Tibial nerve (tissue), 4 donors: ENCODE measurements at regions not wholly inside any gene's neighbourhood (a gene's known extent, or its start where the extent isn't known, plus 50 kb on each side); places are given as distances from the start of the nearest gene placed in this dataset.
A peak's percentile ranks its signal among the peaks of the same experiment; 100 is the strongest.

ENCODE experiments used
- DNase-seq, 2 donors: peaks; one replicate each; pipeline ENCODE4 v3.0.0-alpha.2; 2019; ENCODE audit warnings: low spot score in 2 of 2
- H3K27ac ChIP-seq, 4 donors: fragments of 200-600 bp; sonication (generic) in 3 of 4; one replicate each; pipeline ENCODE4 v1.5.1; 2017 to 2019; ENCODE audit warnings: mild to moderate bottlenecking in 1 of 4
- H3K27me3 ChIP-seq, 2 donors: fragments of 200-600 bp; sonication (generic) in 1 of 2; one replicate each; pipeline versions ENCODE4 v1.5.1 to v1.6.0; 2017 to 2019
- H3K36me3 ChIP-seq, 3 donors: fragments of 200-600 bp; sonication (generic); one replicate each; pipeline ENCODE4 v1.5.1; 2018 to 2019
- H3K4me1 ChIP-seq, 4 donors: fragments of 200-600 bp; sonication (generic) in 3 of 4; one replicate each; pipeline ENCODE4 v1.5.1; 2017 to 2019
- H3K4me3 ChIP-seq, 4 donors: fragments of 200-600 bp; sonication (generic) in 3 of 4; one replicate each; pipeline ENCODE4 v1.5.1; 2017 to 2019; ENCODE audit warnings: mild to moderate bottlenecking in 1 of 4, moderate library complexity in 1 of 4
- H3K9me3 ChIP-seq, 4 donors: fragments of 200-600 bp; sonication (generic) in 3 of 4; one replicate each; pipeline ENCODE4 v1.5.1; 2017 to 2019
- CTCF ChIP-seq, 5 experiments: fragments of 200-600 bp in 3 of 5; fragments of 450-650 bp in 2 of 5; sonication (generic) in 3 of 5; IDR thresholded peaks; one replicate each; pipeline ENCODE4 v1.5.1; 2016 to 2019; ENCODE audit warnings: antibody characterized with exemption in 5 of 5, mild to moderate bottlenecking in 3 of 5, moderate library complexity in 2 of 5
- EP300 ChIP-seq, 2 donors: sonication (generic); formaldehyde crosslinking; IDR thresholded peaks; one replicate each; pipeline ENCODE4 v1.6.1; 2017; ENCODE audit warnings: antibody characterized with exemption in 2 of 2, mild to moderate bottlenecking in 1 of 2
- POLR2A ChIP-seq, 2 donors: fragments of 450-650 bp; IDR thresholded peaks; one replicate each; pipeline ENCODE4 v1.6.1; 2017; ENCODE audit warnings: antibody characterized with exemption in 2 of 2, mild to moderate bottlenecking in 2 of 2, moderate library complexity in 2 of 2
- WGBS, 2 donors: methylation state at CpG; one replicate each; pipeline ENCODE4 v1.1.5; 2018; 5-methylcytosine and 5-hydroxymethylcytosine counted together

- WGBS, 2 donors = 50 to 64% methylated on average over 1 of the region's 1 CpG
- H3K27me3 ChIP-seq = no peaks in the 10 kb centered on the region
- H3K9me3 ChIP-seq = no peaks in the 10 kb centered on the region
- H3K4me3 ChIP-seq = no peak overlapping the region
- H3K36me3 ChIP-seq = no peaks in the 10 kb centered on the region
- no peak for DNase-seq
- no peak overlapping the region for H3K27ac ChIP-seq
- TF ChIP-seq CTCF (IDR thresholded peaks at IDR 0.05) (no peak), POLR2A (IDR thresholded peaks at IDR 0.05) (no peak), EP300 (IDR thresholded peaks at IDR 0.05) (no peak)
- H3K4me1 ChIP-seq = peaks cover 0 to 30% (median 0%) of the 10 kb centered on the region in 4 donors
Measured at GRCh38 chr10:76642358-76642757, 995.2 kb downstream of the KCNMA1 start.

DNA sequence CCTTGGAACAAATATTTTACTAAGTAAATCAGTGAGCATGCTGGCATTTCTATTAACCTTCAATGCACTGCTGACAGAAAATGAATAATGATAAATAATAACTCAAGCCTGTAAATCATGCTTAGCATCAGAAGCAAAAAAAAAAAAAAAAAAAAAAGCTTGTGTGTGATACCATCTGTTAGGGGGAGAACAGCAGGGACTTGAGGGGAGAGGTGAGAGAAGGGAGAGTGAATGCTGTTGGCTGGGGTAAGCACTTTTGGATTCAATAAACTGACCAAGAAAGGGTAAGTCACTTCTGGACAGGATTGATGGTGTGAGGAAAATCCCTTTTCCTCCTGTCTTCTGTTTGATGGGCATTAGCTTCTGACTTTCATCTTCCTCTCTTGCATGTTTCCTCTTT, 996.4 kb downstream of the KCNMA1 start:
- TF ChIP-seq CTCF (IDR thresholded peaks at IDR 0.05) = no peak
- TF ChIP-seq EP300 (IDR thresholded peaks at IDR 0.05) = no peak
- no peak for TF ChIP-seq POLR2A (IDR thresholded peaks at IDR 0.05)
- Histone ChIP-seq H3K4me3 (no peak overlapping the region), H3K9me3 (no peaks in the 10 kb centered on the region), H3K27me3 (no peaks in the 10 kb centered on the region), H3K27ac (no peak overlapping the region), H3K36me3 (no peaks in the 10 kb centered on the region), H3K4me1 (peaks cover 0 to 30% (median 0%) of the 10 kb centered on the region in 4 donors)
- DNase-seq = no peak

- 77 to 86% methylated on average over 5 of the region's 5 CpGs for WGBS, 2 donors
- no peak for DNase-seq
- TF ChIP-seq EP300 (IDR thresholded peaks at IDR 0.05) (no peak), CTCF (IDR thresholded peaks at IDR 0.05) (no peak)
- Histone ChIP-seq H3K36me3 (no peaks in the 10 kb centered on the region), H3K4me3 (no peak overlapping the region), H3K4me1 (peaks cover 0 to 30% (median 0%) of the 10 kb centered on the region in 4 donors), H3K27me3 (no peaks in the 10 kb centered on the region), H3K27ac (no peak overlapping the region), H3K9me3 (no peaks in the 10 kb centered on the region)
Measured at GRCh38 chr10:76640806-76641205, 996.8 kb downstream of the KCNMA1 start.

- Histone ChIP-seq H3K27ac (peak overlapping the region in 1 of 4 donors; percentile 3), H3K36me3 (no peaks in the 10 kb centered on the region), H3K4me3 (no peak overlapping the region), H3K27me3 (no peaks in the 10 kb centered on the region), H3K9me3 (no peaks in the 10 kb centered on the region), H3K4me1 (peaks cover 0 to 15% (median 0%) of the 10 kb centered on the region in 4 donors)
- no peak for TF ChIP-seq EP300 (IDR thresholded peaks at IDR 0.05)
- peak in 2 of 5 experiments; percentile 9 to 17 for TF ChIP-seq CTCF (IDR thresholded peaks at IDR 0.05)
- WGBS, 2 donors = 88 to 95% methylated on average over 1 of the region's 1 CpG
- DNase-seq = no peak
Measured at GRCh38 chr10:76632767-76633051, 1004.9 kb downstream of the KCNMA1 start.

- Histone ChIP-seq H3K36me3 (no peaks in the 10 kb centered on the region), H3K27ac (peak overlapping the region in 2 of 4 donors; percentile 3 to 46), H3K4me3 (peak overlapping the region in 1 of 4 donors; percentile 12), H3K9me3 (no peaks in the 10 kb centered on the region), H3K27me3 (no peaks in the 10 kb centered on the region), H3K4me1 (peaks cover 0 to 15% (median 0%) of the 10 kb centered on the region in 4 donors)
- no peak for DNase-seq
- TF ChIP-seq EP300 (IDR thresholded peaks at IDR 0.05) (no peak), CTCF (IDR thresholded peaks at IDR 0.05) (no peak), POLR2A (IDR thresholded peaks at IDR 0.05) (no peak)
- 36 to 42% methylated on average over 16 of the region's 16 CpGs for WGBS, 2 donors
Measured at GRCh38 chr10:76631884-76632766, 1005.5 kb downstream of the KCNMA1 start.
